HepG2 (cell line): ENCODE measurements at regions not wholly inside any gene's neighbourhood (a gene's known extent, or its start where the extent isn't known, plus 50 kb on each side); places are given as distances from the start of the nearest gene placed in this dataset.

Source experiments
- HNF4G ChIP-seq, 2 experiments: sonication (generic) in 1 of 2; formaldehyde crosslinking in 1 of 2; IDR thresholded peaks; 2 replicates each; pipeline versions ENCODE4 v1.4.0 to v1.6.1; 2011 to 2020; ENCODE audit warnings: borderline replicate concordance in 2 of 2, low read depth in 2 of 2, mild to moderate bottlenecking in 2 of 2, low read length in 1 of 2, missing genetic modification reagents in 1 of 2, moderate library complexity in 1 of 2
- POLR2A ChIP-seq, 2 experiments: IDR thresholded peaks; 2 replicates each; pipeline ENCODE4 v1.6.1; 2011; ENCODE audit warnings: low read depth in 2 of 2, low read length in 2 of 2, mild to moderate bottlenecking in 1 of 2, moderate library complexity in 1 of 2; ENCODE audit not compliant: insufficient read depth in 1 of 2
- POLR2AphosphoS2 ChIP-seq: IDR thresholded peaks from 2 replicates; pipeline ENCODE4 v1.6.1; 2011; ENCODE audit warnings: low read depth, low read length, improper control_type of control experiment
- SIN3B ChIP-seq: fragments of 150-350 bp; IDR thresholded peaks from 2 replicates; pipeline ENCODE4 v1.6.1; 2014; ENCODE audit warnings: low read length
- ZBTB43 ChIP-seq: sonication (generic); formaldehyde crosslinking; conservative IDR thresholded peaks from 2 replicates; pipeline ENCODE4 v1.4.0; 2020; ENCODE audit warnings: missing genetic modification reagents
- ZNF3 ChIP-seq: IDR thresholded peaks from 2 replicates; pipeline ENCODE4 v1.7.0; 2017; ENCODE audit warnings: inconsistent platforms
- ZNF432 ChIP-seq: sonication (generic); formaldehyde crosslinking; IDR thresholded peaks from 2 replicates; pipeline ENCODE4 v1.5.0; 2020; ENCODE audit warnings: missing genetic modification reagents, mild to moderate bottlenecking, borderline replicate concordance
- ZNF780A ChIP-seq: sonication (generic); formaldehyde crosslinking; IDR thresholded peaks from 2 replicates; pipeline ENCODE4 v1.8.0; 2022; ENCODE audit warnings: mild to moderate bottlenecking, missing genetic modification reagents, moderate library complexity
- TF ChIP-seq, protein P1 (sequence below): sonication (generic); formaldehyde crosslinking; IDR thresholded peaks from 2 replicates; pipeline ENCODE4 v1.5.0; 2020; ENCODE audit warnings: missing genetic modification reagents, mild to moderate bottlenecking, borderline replicate concordance
- TF ChIP-seq, protein P2 (sequence below): IDR thresholded peaks from 2 replicates; pipeline ENCODE4 v1.6.1; 2016; ENCODE audit warnings: low read depth, borderline replicate concordance
- TF ChIP-seq, protein P3 (sequence below): sonication (generic); formaldehyde crosslinking; IDR thresholded peaks from 2 replicates; pipeline ENCODE4; 2020; ENCODE audit warnings: missing genetic modification reagents, mild to moderate bottlenecking, borderline replicate concordance
- TF ChIP-seq, protein P4 (sequence below): sonication (generic); formaldehyde crosslinking; conservative IDR thresholded peaks from 2 replicates; pipeline ENCODE4 v1.4.0; 2020; ENCODE audit warnings: missing genetic modification reagents

GRCh38 chr4:13986548-13986947 lies 359.0 kb upstream of the BOD1L1 start:
- TF ChIP-seq, protein P1, sequence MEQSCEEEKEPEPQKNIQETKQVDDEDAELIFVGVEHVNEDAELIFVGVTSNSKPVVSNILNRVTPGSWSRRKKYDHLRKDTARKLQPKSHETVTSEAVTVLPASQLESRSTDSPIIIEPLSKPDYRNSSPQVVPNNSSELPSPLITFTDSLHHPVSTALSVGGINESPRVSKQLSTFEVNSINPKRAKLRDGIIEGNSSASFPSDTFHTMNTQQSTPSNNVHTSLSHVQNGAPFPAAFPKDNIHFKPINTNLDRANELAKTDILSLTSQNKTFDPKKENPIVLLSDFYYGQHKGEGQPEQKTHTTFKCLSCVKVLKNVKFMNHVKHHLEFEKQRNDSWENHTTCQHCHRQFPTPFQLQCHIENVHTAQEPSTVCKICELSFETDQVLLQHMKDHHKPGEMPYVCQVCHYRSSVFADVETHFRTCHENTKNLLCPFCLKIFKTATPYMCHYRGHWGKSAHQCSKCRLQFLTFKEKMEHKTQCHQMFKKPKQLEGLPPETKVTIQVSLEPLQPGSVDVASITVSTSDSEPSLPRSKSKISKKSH (CRISPR knock-in tag) = no peak
- TF ChIP-seq ZBTB43 (CRISPR knock-in tag) (no peak), ZNF432 (no peak), POLR2A (IDR thresholded peaks at IDR 0.05; ENCODE audit: insufficient read depth in 1 of 2, low read depth in 2 of 2, low read length in 2 of 2) (no peak), SIN3B (no peak), ZNF780A (CRISPR knock-in tag) (no peak), POLR2AphosphoS2 (no peak), ZNF3 (no peak), HNF4G (IDR thresholded peaks at IDR 0.05; ENCODE audit: borderline replicate concordance, low read depth, low read length) (no peak), HNF4G (CRISPR knock-in tag; IDR thresholded peaks at IDR 0.05; ENCODE audit: borderline replicate concordance, low read depth) (no peak)
- TF ChIP-seq, protein P2, sequence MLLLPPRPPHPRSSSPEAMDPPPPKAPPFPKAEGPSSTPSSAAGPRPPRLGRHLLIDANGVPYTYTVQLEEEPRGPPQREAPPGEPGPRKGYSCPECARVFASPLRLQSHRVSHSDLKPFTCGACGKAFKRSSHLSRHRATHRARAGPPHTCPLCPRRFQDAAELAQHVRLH = no peak
- TF ChIP-seq, protein P3, sequence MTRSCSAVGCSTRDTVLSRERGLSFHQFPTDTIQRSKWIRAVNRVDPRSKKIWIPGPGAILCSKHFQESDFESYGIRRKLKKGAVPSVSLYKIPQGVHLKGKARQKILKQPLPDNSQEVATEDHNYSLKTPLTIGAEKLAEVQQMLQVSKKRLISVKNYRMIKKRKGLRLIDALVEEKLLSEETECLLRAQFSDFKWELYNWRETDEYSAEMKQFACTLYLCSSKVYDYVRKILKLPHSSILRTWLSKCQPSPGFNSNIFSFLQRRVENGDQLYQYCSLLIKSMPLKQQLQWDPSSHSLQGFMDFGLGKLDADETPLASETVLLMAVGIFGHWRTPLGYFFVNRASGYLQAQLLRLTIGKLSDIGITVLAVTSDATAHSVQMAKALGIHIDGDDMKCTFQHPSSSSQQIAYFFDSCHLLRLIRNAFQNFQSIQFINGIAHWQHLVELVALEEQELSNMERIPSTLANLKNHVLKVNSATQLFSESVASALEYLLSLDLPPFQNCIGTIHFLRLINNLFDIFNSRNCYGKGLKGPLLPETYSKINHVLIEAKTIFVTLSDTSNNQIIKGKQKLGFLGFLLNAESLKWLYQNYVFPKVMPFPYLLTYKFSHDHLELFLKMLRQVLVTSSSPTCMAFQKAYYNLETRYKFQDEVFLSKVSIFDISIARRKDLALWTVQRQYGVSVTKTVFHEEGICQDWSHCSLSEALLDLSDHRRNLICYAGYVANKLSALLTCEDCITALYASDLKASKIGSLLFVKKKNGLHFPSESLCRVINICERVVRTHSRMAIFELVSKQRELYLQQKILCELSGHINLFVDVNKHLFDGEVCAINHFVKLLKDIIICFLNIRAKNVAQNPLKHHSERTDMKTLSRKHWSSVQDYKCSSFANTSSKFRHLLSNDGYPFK (CRISPR knock-in tag) = no peak
- TF ChIP-seq, protein P4, sequence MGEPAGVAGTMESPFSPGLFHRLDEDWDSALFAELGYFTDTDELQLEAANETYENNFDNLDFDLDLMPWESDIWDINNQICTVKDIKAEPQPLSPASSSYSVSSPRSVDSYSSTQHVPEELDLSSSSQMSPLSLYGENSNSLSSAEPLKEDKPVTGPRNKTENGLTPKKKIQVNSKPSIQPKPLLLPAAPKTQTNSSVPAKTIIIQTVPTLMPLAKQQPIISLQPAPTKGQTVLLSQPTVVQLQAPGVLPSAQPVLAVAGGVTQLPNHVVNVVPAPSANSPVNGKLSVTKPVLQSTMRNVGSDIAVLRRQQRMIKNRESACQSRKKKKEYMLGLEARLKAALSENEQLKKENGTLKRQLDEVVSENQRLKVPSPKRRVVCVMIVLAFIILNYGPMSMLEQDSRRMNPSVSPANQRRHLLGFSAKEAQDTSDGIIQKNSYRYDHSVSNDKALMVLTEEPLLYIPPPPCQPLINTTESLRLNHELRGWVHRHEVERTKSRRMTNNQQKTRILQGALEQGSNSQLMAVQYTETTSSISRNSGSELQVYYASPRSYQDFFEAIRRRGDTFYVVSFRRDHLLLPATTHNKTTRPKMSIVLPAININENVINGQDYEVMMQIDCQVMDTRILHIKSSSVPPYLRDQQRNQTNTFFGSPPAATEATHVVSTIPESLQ (CRISPR knock-in tag) = no peak
